HepG2 (cell line): ENCODE measurements at regions not wholly inside any gene's neighbourhood (a gene's known extent, or its start where the extent isn't known, plus 50 kb on each side); places are given as distances from the start of the nearest gene placed in this dataset.

ENCODE experiments used
- HMGXB4 ChIP-seq, 2 experiments: sonication (generic) in 1 of 2; formaldehyde crosslinking in 1 of 2; IDR thresholded peaks; 2 replicates each; pipeline versions ENCODE4 v1.4.0 to v1.6.1; 2018 to 2020; ENCODE audit warnings: missing genetic modification reagents in 2 of 2, borderline replicate concordance in 1 of 2, low read depth in 1 of 2, mild to moderate bottlenecking in 1 of 2, missing biosample characterization in 1 of 2
- PAF1 ChIP-seq: IDR thresholded peaks from 2 replicates; pipeline ENCODE4 v1.6.1; 2016; ENCODE audit warnings: missing genetic modification reagents, missing compliant biosample characterization
- SPEN ChIP-seq: sonication (generic); formaldehyde crosslinking; IDR thresholded peaks from 2 replicates; pipeline ENCODE4 v1.5.1; 2020; ENCODE audit warnings: low read depth, mild to moderate bottlenecking, missing genetic modification reagents
- STAT6 ChIP-seq: sonication (generic); formaldehyde crosslinking; IDR thresholded peaks from 2 replicates; pipeline ENCODE4 v1.4.0; 2020; ENCODE audit warnings: missing genetic modification reagents, mild to moderate bottlenecking, borderline replicate concordance
- ZFY ChIP-seq: sonication (generic); formaldehyde crosslinking; IDR thresholded peaks from 2 replicates; pipeline ENCODE4 v1.4.0; 2020; ENCODE audit warnings: missing genetic modification reagents
- ZNF12 ChIP-seq: sonication (generic); formaldehyde crosslinking; IDR thresholded peaks from 2 replicates; pipeline ENCODE4 v1.5.0; 2020; ENCODE audit warnings: missing genetic modification reagents
- ZNF121 ChIP-seq: sonication (generic); formaldehyde crosslinking; IDR thresholded peaks from 2 replicates; pipeline ENCODE4 v1.5.0; 2020; ENCODE audit warnings: mild to moderate bottlenecking, missing genetic modification reagents
- TF ChIP-seq, protein P1 (sequence below): sonication (generic); formaldehyde crosslinking; IDR thresholded peaks from 2 replicates; pipeline ENCODE4 v1.9.0; 2021; ENCODE audit warnings: mild to moderate bottlenecking, missing genetic modification reagents
- TF ChIP-seq, protein P2 (sequence below): sonication (generic); formaldehyde crosslinking; IDR thresholded peaks from 2 replicates; pipeline ENCODE4 v1.5.1; 2020; ENCODE audit warnings: mild to moderate bottlenecking, missing genetic modification reagents, borderline replicate concordance

- TF ChIP-seq, protein P1, sequence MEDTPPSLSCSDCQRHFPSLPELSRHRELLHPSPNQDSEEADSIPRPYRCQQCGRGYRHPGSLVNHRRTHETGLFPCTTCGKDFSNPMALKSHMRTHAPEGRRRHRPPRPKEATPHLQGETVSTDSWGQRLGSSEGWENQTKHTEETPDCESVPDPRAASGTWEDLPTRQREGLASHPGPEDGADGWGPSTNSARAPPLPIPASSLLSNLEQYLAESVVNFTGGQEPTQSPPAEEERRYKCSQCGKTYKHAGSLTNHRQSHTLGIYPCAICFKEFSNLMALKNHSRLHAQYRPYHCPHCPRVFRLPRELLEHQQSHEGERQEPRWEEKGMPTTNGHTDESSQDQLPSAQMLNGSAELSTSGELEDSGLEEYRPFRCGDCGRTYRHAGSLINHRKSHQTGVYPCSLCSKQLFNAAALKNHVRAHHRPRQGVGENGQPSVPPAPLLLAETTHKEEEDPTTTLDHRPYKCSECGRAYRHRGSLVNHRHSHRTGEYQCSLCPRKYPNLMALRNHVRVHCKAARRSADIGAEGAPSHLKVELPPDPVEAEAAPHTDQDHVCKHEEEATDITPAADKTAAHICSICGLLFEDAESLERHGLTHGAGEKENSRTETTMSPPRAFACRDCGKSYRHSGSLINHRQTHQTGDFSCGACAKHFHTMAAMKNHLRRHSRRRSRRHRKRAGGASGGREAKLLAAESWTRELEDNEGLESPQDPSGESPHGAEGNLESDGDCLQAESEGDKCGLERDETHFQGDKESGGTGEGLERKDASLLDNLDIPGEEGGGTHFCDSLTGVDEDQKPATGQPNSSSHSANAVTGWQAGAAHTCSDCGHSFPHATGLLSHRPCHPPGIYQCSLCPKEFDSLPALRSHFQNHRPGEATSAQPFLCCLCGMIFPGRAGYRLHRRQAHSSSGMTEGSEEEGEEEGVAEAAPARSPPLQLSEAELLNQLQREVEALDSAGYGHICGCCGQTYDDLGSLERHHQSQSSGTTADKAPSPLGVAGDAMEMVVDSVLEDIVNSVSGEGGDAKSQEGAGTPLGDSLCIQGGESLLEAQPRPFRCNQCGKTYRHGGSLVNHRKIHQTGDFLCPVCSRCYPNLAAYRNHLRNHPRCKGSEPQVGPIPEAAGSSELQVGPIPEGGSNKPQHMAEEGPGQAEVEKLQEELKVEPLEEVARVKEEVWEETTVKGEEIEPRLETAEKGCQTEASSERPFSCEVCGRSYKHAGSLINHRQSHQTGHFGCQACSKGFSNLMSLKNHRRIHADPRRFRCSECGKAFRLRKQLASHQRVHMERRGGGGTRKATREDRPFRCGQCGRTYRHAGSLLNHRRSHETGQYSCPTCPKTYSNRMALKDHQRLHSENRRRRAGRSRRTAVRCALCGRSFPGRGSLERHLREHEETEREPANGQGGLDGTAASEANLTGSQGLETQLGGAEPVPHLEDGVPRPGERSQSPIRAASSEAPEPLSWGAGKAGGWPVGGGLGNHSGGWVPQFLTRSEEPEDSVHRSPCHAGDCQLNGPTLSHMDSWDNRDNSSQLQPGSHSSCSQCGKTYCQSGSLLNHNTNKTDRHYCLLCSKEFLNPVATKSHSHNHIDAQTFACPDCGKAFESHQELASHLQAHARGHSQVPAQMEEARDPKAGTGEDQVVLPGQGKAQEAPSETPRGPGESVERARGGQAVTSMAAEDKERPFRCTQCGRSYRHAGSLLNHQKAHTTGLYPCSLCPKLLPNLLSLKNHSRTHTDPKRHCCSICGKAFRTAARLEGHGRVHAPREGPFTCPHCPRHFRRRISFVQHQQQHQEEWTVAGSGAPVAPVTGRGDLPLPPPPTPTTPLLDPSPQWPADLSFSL (CRISPR knock-in tag): no peak
- TF ChIP-seq HMGXB4 (CRISPR knock-in tag; IDR thresholded peaks at IDR 0.05; ENCODE audit: borderline replicate concordance in 1 of 2, low read depth in 1 of 2): no peak
- no peak for TF ChIP-seq PAF1
- no peak for TF ChIP-seq ZFY (CRISPR knock-in tag)
- TF ChIP-seq, protein P2, sequence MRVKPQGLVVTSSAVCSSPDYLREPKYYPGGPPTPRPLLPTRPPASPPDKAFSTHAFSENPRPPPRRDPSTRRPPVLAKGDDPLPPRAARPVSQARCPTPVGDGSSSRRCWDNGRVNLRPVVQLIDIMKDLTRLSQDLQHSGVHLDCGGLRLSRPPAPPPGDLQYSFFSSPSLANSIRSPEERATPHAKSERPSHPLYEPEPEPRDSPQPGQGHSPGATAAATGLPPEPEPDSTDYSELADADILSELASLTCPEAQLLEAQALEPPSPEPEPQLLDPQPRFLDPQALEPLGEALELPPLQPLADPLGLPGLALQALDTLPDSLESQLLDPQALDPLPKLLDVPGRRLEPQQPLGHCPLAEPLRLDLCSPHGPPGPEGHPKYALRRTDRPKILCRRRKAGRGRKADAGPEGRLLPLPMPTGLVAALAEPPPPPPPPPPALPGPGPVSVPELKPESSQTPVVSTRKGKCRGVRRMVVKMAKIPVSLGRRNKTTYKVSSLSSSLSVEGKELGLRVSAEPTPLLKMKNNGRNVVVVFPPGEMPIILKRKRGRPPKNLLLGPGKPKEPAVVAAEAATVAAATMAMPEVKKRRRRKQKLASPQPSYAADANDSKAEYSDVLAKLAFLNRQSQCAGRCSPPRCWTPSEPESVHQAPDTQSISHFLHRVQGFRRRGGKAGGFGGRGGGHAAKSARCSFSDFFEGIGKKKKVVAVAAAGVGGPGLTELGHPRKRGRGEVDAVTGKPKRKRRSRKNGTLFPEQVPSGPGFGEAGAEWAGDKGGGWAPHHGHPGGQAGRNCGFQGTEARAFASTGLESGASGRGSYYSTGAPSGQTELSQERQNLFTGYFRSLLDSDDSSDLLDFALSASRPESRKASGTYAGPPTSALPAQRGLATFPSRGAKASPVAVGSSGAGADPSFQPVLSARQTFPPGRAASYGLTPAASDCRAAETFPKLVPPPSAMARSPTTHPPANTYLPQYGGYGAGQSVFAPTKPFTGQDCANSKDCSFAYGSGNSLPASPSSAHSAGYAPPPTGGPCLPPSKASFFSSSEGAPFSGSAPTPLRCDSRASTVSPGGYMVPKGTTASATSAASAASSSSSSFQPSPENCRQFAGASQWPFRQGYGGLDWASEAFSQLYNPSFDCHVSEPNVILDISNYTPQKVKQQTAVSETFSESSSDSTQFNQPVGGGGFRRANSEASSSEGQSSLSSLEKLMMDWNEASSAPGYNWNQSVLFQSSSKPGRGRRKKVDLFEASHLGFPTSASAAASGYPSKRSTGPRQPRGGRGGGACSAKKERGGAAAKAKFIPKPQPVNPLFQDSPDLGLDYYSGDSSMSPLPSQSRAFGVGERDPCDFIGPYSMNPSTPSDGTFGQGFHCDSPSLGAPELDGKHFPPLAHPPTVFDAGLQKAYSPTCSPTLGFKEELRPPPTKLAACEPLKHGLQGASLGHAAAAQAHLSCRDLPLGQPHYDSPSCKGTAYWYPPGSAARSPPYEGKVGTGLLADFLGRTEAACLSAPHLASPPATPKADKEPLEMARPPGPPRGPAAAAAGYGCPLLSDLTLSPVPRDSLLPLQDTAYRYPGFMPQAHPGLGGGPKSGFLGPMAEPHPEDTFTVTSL (CRISPR knock-in tag): peak; percentile 96; the same call in 1 of the 2 replicates
- no peak for TF ChIP-seq ZNF12
- peak; percentile 90 for TF ChIP-seq ZNF121 (CRISPR knock-in tag)
- TF ChIP-seq SPEN (CRISPR knock-in tag): no peak
- peak; percentile 32; the same call in 1 of the 2 replicates for TF ChIP-seq STAT6
Observed at GRCh38 chr3:40843208-40843624, 318.5 kb downstream of the ZNF621 start (continued).
